ENCODE measurements at regions not wholly inside any gene's neighbourhood (a gene's known extent, or its start where the extent isn't known, plus 50 kb on each side); places are given as distances from the start of the nearest gene placed in this dataset.

- DNase-seq, result no peak
Observed at GRCh38 chr11:90803831-90804230, 581.0 kb upstream of the CHORDC1 start.

GRCh38 chr11:90803366-90803765 is 580.5 kb upstream of the CHORDC1 start:
- DNase-seq, result no peak

- DNase-seq, result no peak
Observed at GRCh38 chr11:90798769-90799168, 575.9 kb upstream of the CHORDC1 start.

GRCh38 chr11:90795746-90796145 is 572.9 kb upstream of the CHORDC1 start:
- DNase-seq, result no peak

GRCh38 chr11:90788961-90789360 is 566.1 kb upstream of the CHORDC1 start:
- DNase-seq, result no peak

- no peak for DNase-seq
Observed at GRCh38 chr11:90784241-90784814, 561.5 kb upstream of the CHORDC1 start.

- DNase-seq, result no peak
Observed at GRCh38 chr11:90783111-90783510, 560.3 kb upstream of the CHORDC1 start.

- DNase-seq, result no peak
Observed at GRCh38 chr11:90779098-90779497, 556.2 kb upstream of the CHORDC1 start.

- DNase-seq, result no peak
Observed at GRCh38 chr11:90775567-90776165, 552.8 kb upstream of the CHORDC1 start.

- DNase-seq, result no peak
Observed at GRCh38 chr11:90774727-90775566, 552.1 kb upstream of the CHORDC1 start.

- DNase-seq, result no peak
Observed at GRCh38 chr11:90770007-90770406, 547.2 kb upstream of the CHORDC1 start.

- no peak for DNase-seq
Observed at GRCh38 chr11:90766121-90766520, 543.3 kb upstream of the CHORDC1 start.

- no peak for DNase-seq
Observed at GRCh38 chr11:90764691-90765090, 541.8 kb upstream of the CHORDC1 start.

- no peak for DNase-seq
Observed at GRCh38 chr11:90757849-90758494, 535.1 kb upstream of the CHORDC1 start.

- no peak for DNase-seq
Observed at GRCh38 chr11:90756617-90757016, 533.8 kb upstream of the CHORDC1 start.

GRCh38 chr11:90753546-90753945 is 530.7 kb upstream of the CHORDC1 start:
- DNase-seq, result no peak

- no peak for DNase-seq
Observed at GRCh38 chr11:90747057-90747456, 524.2 kb upstream of the CHORDC1 start.

GRCh38 chr11:90744169-90744568 is 521.3 kb upstream of the CHORDC1 start:
- DNase-seq, result no peak

GRCh38 chr11:90738799-90739198 is 516.0 kb upstream of the CHORDC1 start:
- no peak for DNase-seq

- no peak for DNase-seq
Observed at GRCh38 chr11:90737444-90738050, 514.7 kb upstream of the CHORDC1 start.

- DNase-seq, result no peak
Observed at GRCh38 chr11:90732486-90732885, 509.6 kb upstream of the CHORDC1 start.

GRCh38 chr11:90723475-90723874 is 500.6 kb upstream of the CHORDC1 start:
- no peak for DNase-seq

- DNase-seq, result no peak
Observed at GRCh38 chr11:90722552-90723190, 499.8 kb upstream of the CHORDC1 start.
